Keratinocyte (primary cell): ENCODE measurements at regions not wholly inside any gene's neighbourhood (a gene's known extent, or its start where the extent isn't known, plus 50 kb on each side); places are given as distances from the start of the nearest gene placed in this dataset.

ENCODE experiments used
- DNase-seq: peaks from one replicate; pipeline ENCODE4 v3.0.0-alpha.2; 2011; ENCODE audit warnings: low read depth, missing footprints, low spot score
- FAIRE-seq: peaks from 2 replicates; lab custom pipeline; 2011; peaks lifted over from hg19 to GRCh38; lab: Jason Lieb, UNC
- H2AFZ ChIP-seq: 2 replicates; pipeline ENCODE4 v1.6.0; 2012; ENCODE audit warnings: low read length, control low read depth, inconsistent platforms; ENCODE audit not compliant: control insufficient read depth
- H3K27ac ChIP-seq: 2 replicates; pipeline ENCODE4 v1.5.1; 2011; ENCODE audit warnings: low read length; ENCODE audit not compliant: control insufficient read depth, insufficient read depth
- H3K27me3 ChIP-seq: 3 replicates; pipeline ENCODE4 v1.6.0; 2011; ENCODE audit warnings: low read length; ENCODE audit not compliant: control insufficient read depth, insufficient read depth; ENCODE audit errors: extremely low read depth
- H3K36me3 ChIP-seq, 2 experiments: 2 replicates in 1 of 2; 3 replicates in 1 of 2; pipeline ENCODE4 v1.5.1; 2011; ENCODE audit warnings: low read length in 2 of 2, mild to moderate bottlenecking in 1 of 2; ENCODE audit not compliant: control insufficient read depth in 2 of 2, insufficient read depth in 2 of 2; ENCODE audit errors: extremely low read depth in 1 of 2
- H3K4me1 ChIP-seq: 3 replicates; pipeline ENCODE4 v1.5.1; 2011; ENCODE audit warnings: low read length; ENCODE audit not compliant: control insufficient read depth, insufficient read depth; ENCODE audit errors: extremely low read depth
- H3K4me2 ChIP-seq: 3 replicates; pipeline ENCODE4 v1.6.0; 2011; ENCODE audit warnings: low read depth, low read length; ENCODE audit not compliant: control insufficient read depth, insufficient read depth; ENCODE audit errors: extremely low read depth
- H3K4me3 ChIP-seq, 3 experiments: fragments of 200-600 bp in 1 of 3; sonication (generic) in 1 of 3; 2 replicates in 2 of 3; 3 replicates in 1 of 3; pipeline ENCODE4 v1.5.1; 2011 to 2016; ENCODE audit warnings: low read length in 3 of 3, mild to moderate bottlenecking in 3 of 3, control low read depth in 2 of 3, inconsistent platforms in 1 of 3, low read depth in 1 of 3, mixed read lengths in 1 of 3, mixed run types in 1 of 3, moderate library complexity in 1 of 3; ENCODE audit not compliant: control insufficient read depth in 2 of 3, insufficient read depth in 2 of 3; ENCODE audit errors: extremely low read depth in 1 of 3
- H3K79me2 ChIP-seq: 2 replicates; pipeline ENCODE4 v1.6.0; 2012; ENCODE audit warnings: low read length; ENCODE audit not compliant: control insufficient read depth, insufficient read depth
- H3K9ac ChIP-seq: 3 replicates; pipeline ENCODE4 v1.6.0; 2011; ENCODE audit warnings: low read length; ENCODE audit not compliant: control insufficient read depth, insufficient read depth; ENCODE audit errors: extremely low read depth
- H3K9me1 ChIP-seq: 3 replicates; pipeline ENCODE4 v1.6.0; 2011; ENCODE audit warnings: low read length; ENCODE audit not compliant: control insufficient read depth, insufficient read depth; ENCODE audit errors: extremely low read depth
- H3K9me3 ChIP-seq: 2 replicates; pipeline ENCODE4 v1.5.1; 2012; ENCODE audit warnings: low read depth, low read length; ENCODE audit not compliant: control insufficient read depth
- H4K20me1 ChIP-seq: 3 replicates; pipeline ENCODE4 v1.6.0; 2011; ENCODE audit warnings: low read length; ENCODE audit not compliant: control insufficient read depth, insufficient read depth; ENCODE audit errors: extremely low read depth
- EZH2 ChIP-seq: IDR thresholded peaks from one replicate; pipeline ENCODE4 v1.6.1; 2012; ENCODE audit warnings: inconsistent platforms, mild to moderate bottlenecking, low read length, moderate library complexity
- dilution Hi-C: fragments of 300-500 bp; cut with MboI; formaldehyde crosslinking; loops from one replicate; pipeline ENCODE4 v1.7.0; 2020; ENCODE audit warnings: low sequenced_read_pairs; ENCODE audit not compliant: extremely low pct_ligation_motif_present
- TF ChIP-seq, protein P1 (sequence below), 3 experiments: IDR thresholded peaks in 1 of 3; conservative IDR thresholded peaks in 1 of 3; optimal IDR thresholded peaks in 1 of 3; 2 replicates in 2 of 3; 3 replicates in 1 of 3; pipeline versions ENCODE3 to v1.5.1; 2011; ENCODE audit warnings: low read length in 3 of 3, mild to moderate bottlenecking in 3 of 3, moderate library complexity in 2 of 3, control low read depth in 1 of 3, inconsistent platforms in 1 of 3; ENCODE audit not compliant: insufficient read depth in 2 of 3; ENCODE audit errors: extremely low read depth in 1 of 3

DNA sequence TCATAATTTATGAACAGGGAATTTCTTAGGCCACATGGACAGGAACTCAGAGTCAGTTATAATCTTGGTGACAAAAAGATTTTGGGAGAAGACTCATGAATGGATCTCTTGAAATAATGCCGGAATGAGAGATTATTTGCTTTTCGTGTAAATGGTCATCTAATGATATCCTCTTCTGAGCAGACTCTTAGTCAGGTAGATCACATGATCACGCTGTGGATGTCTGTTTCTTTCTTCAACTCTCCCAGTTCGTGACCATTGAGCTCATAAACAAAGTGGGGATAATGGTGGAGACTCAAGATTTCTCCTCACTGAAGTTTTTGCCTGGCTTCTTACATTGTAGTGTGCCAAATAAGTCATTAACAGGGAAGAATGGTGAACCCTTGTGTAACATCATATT, 133.1 kb upstream of the CBLB start:
- peaks cover 4% of the 10 kb centered on the region for H3K9me3 ChIP-seq
- DNase-seq (no peak), FAIRE-seq (no peak)
- H3K27me3 ChIP-seq, result no peaks in the 10 kb centered on the region
- peaks cover 39% of the 10 kb centered on the region for H3K4me1 ChIP-seq
- H3K4me2 ChIP-seq, result no peak overlapping the region
- H4K20me1 ChIP-seq, result no peaks in the 10 kb centered on the region
- TF ChIP-seq EZH2, result no peak
- TF ChIP-seq, protein P1, sequence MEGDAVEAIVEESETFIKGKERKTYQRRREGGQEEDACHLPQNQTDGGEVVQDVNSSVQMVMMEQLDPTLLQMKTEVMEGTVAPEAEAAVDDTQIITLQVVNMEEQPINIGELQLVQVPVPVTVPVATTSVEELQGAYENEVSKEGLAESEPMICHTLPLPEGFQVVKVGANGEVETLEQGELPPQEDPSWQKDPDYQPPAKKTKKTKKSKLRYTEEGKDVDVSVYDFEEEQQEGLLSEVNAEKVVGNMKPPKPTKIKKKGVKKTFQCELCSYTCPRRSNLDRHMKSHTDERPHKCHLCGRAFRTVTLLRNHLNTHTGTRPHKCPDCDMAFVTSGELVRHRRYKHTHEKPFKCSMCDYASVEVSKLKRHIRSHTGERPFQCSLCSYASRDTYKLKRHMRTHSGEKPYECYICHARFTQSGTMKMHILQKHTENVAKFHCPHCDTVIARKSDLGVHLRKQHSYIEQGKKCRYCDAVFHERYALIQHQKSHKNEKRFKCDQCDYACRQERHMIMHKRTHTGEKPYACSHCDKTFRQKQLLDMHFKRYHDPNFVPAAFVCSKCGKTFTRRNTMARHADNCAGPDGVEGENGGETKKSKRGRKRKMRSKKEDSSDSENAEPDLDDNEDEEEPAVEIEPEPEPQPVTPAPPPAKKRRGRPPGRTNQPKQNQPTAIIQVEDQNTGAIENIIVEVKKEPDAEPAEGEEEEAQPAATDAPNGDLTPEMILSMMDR (optimal IDR thresholded peaks at IDR 0.05 in 1 of 3, IDR thresholded peaks at IDR 0.05 in 1 of 3, conservative IDR thresholded peaks at IDR 0.05 in 1 of 3; ENCODE audit: extremely low read depth in 1 of 3, insufficient read depth in 2 of 3, low read length in 3 of 3), result no peak
- no peaks in the 10 kb centered on the region for H3K9me1 ChIP-seq
- no peak overlapping the region for H2AFZ ChIP-seq
- H3K9ac ChIP-seq, result no peak overlapping the region
- dilution Hi-C loops, result no loop called here
- H3K4me3 ChIP-seq, result no peak overlapping the region
- H3K27ac ChIP-seq, result no peak overlapping the region
- H3K36me3 ChIP-seq, result no peaks in the 10 kb centered on the region
- no peaks in the 10 kb centered on the region for H3K79me2 ChIP-seq

DNA sequence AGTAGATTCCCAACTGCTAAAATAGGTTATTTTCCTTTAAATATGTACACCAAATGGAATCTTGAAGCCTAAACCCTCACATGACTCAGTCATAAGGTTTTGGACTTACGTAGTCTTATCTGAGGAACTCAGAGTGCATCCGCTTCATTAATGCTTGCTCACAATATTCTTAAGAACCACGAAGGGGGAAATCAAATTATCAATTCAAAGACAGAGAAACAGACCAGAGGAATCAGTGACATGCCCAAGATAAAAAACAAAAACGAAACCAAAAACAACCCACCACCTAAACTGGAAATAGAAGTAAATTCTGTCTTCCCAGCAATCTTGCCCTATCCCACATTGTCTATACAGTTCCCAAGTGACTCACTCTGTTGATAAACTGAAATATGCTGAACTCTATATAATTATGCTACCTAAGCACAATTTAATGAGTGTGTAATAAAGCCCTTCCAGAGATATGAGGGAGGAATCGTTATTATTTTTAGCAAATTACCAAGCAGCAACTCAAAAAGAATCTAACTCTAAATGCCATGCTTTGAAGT, 135.4 kb upstream of the CBLB start:
- peak; percentile 20 for FAIRE-seq
- Histone ChIP-seq H3K27me3 (no peaks in the 10 kb centered on the region), H3K4me1 (peaks cover 23% of the 10 kb centered on the region), H3K4me2 (peak overlapping the region; percentile 87), H3K27ac (peak overlapping the region; percentile 84), H3K4me3 (peak overlapping the region in 2 of 3 experiments; percentile 50 to 56), H3K9me3 (no peaks in the 10 kb centered on the region), H3K9me1 (no peaks in the 10 kb centered on the region), H4K20me1 (no peaks in the 10 kb centered on the region), H3K79me2 (no peaks in the 10 kb centered on the region), H3K9ac (peak overlapping the region; percentile 67), H3K36me3 (no peaks in the 10 kb centered on the region), H2AFZ (peak overlapping the region; percentile 72)
- dilution Hi-C loops, result no loop called here
- TF ChIP-seq, protein P1 (optimal IDR thresholded peaks at IDR 0.05 in 1 of 3, IDR thresholded peaks at IDR 0.05 in 1 of 3, conservative IDR thresholded peaks at IDR 0.05 in 1 of 3; ENCODE audit: extremely low read depth in 1 of 3, insufficient read depth in 2 of 3, low read length in 3 of 3), result no peak
- no peak for TF ChIP-seq EZH2
- no peak for DNase-seq
